ENCODE measurements at regions not wholly inside any gene's neighbourhood (a gene's known extent, or its start where the extent isn't known, plus 50 kb on each side); places are given as distances from the start of the nearest gene placed in this dataset.
"Not testable (repeated sequence)": the region's sequence is repeated elsewhere in the genome, so short reads cannot be mapped to it uniquely, and the experiment has no call there.

GRCh38 chr6:27617046-27617687 lies 144.3 kb upstream of the ZNF184 start:
- DNase-seq = no peak

- DNase-seq = no peak
These were observed 143.6 kb upstream of the ZNF184 start for GRCh38 chr6:27616328-27617045.

GRCh38 chr6:27611451-27611850 lies 138.5 kb upstream of the ZNF184 start:
- DNase-seq = no peak

GRCh38 chr6:27608916-27609883 lies 136.3 kb upstream of the ZNF184 start:
- no peak for DNase-seq

- no peak for DNase-seq
These were observed 132.8 kb upstream of the ZNF184 start for GRCh38 chr6:27605401-27606342.

GRCh38 chr6:27604986-27605385 lies 132.1 kb upstream of the ZNF184 start:
- DNase-seq = no peak

GRCh38 chr6:27601668-27602254 lies 128.9 kb upstream of the ZNF184 start:
- no peak for DNase-seq

- DNase-seq = no peak
These were observed 127.1 kb upstream of the ZNF184 start for GRCh38 chr6:27599859-27600532.

GRCh38 chr6:27597031-27597567 lies 124.2 kb upstream of the ZNF184 start:
- DNase-seq = not testable (repeated sequence)

- DNase-seq = no peak
These were observed 121.0 kb upstream of the ZNF184 start for GRCh38 chr6:27593861-27594260.

GRCh38 chr6:27593200-27593818 lies 120.4 kb upstream of the ZNF184 start:
- DNase-seq = no peak

- DNase-seq = no peak
These were observed 119.7 kb upstream of the ZNF184 start for GRCh38 chr6:27592481-27593199.

- no peak for DNase-seq
These were observed 119.0 kb upstream of the ZNF184 start for GRCh38 chr6:27591699-27592480.

- DNase-seq = not testable (repeated sequence)
These were observed 112.4 kb upstream of the ZNF184 start for GRCh38 chr6:27585316-27585715.

- DNase-seq = no peak
These were observed 111.4 kb upstream of the ZNF184 start for GRCh38 chr6:27584326-27584725.

GRCh38 chr6:27582928-27583725 lies 110.2 kb upstream of the ZNF184 start:
- no peak for DNase-seq

GRCh38 chr6:27579973-27580372 lies 107.1 kb upstream of the ZNF184 start:
- no peak for DNase-seq

GRCh38 chr6:27577922-27578321 lies 105.0 kb upstream of the ZNF184 start:
- DNase-seq = no peak

Measured in NCI-H2107 (cell line).